Fibroblast of the aortic adventitia (primary cell): ENCODE measurements at regions not wholly inside any gene's neighbourhood (a gene's known extent, or its start where the extent isn't known, plus 50 kb on each side); places are given as distances from the start of the nearest gene placed in this dataset.
"Not testable (repeated sequence)": the region's sequence is repeated elsewhere in the genome, so short reads cannot be mapped to it uniquely, and the experiment has no call there.

Experiments used
- DNase-seq: peaks from one replicate; pipeline ENCODE4 v3.0.0-alpha.2; 2010; ENCODE audit warnings: low read depth
- H3K4me3 ChIP-seq: 2 replicates; pipeline ENCODE4 v1.5.1; 2011; ENCODE audit warnings: low read depth, mild to moderate bottlenecking, control low read depth, low read length, moderate library complexity
- TF ChIP-seq, protein P1 (sequence below): IDR thresholded peaks from 2 replicates; pipeline ENCODE4 v1.5.1; 2011; ENCODE audit warnings: mild to moderate bottlenecking, low read length, control low read depth, inconsistent platforms; ENCODE audit not compliant: insufficient read depth

DNA sequence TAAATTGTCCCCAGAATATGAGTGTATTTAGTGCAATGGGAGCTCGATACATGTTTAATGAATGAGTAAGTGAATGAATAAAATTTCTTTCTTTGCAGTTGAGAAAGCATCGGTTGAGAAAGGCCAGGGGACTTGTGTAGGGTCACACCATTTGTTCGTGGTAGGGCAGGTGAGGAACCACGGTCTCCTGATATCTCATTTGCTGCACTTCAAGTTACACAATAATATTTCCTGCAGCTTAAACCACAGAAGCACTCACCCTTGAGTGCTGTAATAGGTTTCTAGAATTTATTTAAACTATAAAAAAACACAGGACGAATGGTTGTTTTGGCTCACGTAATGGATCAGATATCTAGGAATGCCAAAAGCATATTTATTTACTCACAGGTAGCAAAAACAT lies 429.8 kb downstream of the SPATA31D1 start:
- DNase-seq, result no peak
- H3K4me3 ChIP-seq, result no peak overlapping the region
- TF ChIP-seq, protein P1, sequence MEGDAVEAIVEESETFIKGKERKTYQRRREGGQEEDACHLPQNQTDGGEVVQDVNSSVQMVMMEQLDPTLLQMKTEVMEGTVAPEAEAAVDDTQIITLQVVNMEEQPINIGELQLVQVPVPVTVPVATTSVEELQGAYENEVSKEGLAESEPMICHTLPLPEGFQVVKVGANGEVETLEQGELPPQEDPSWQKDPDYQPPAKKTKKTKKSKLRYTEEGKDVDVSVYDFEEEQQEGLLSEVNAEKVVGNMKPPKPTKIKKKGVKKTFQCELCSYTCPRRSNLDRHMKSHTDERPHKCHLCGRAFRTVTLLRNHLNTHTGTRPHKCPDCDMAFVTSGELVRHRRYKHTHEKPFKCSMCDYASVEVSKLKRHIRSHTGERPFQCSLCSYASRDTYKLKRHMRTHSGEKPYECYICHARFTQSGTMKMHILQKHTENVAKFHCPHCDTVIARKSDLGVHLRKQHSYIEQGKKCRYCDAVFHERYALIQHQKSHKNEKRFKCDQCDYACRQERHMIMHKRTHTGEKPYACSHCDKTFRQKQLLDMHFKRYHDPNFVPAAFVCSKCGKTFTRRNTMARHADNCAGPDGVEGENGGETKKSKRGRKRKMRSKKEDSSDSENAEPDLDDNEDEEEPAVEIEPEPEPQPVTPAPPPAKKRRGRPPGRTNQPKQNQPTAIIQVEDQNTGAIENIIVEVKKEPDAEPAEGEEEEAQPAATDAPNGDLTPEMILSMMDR, result no peak

DNA sequence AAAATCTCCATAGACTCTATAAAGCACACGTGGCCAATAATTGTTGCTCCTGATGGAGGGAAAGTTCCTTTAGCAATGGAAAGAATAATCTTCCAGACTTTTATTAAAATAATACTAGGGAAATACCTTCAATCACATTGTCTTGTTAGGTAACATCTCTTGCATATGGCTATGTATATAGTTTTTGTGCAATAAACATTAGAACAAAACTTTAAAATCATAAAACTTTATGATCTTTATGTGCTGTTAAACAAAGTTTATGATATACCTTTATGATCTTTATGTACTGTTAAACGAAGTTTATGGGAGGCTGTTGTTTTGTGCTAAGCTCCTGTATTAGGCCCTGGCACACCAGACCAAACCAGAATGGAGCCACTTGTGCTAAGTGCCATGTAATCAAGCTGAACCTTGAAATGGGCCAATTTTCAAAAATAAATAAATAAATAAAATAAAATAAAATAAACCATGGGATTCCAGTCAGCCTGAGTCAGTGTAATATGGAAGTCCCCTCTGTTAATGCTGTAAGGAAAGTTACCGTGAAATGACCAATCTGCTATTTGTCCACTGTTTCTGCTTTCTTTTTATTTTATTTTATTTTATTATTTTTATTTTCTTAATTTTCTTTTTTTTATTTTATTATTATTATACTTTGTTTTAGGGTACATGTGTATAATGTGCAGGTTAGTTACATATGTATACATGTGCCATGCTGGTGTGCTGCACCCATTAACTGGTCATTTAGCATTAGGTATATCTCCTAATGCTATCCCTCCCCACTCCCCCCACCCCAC lies 431.3 kb downstream of the SPATA31D1 start:
- TF ChIP-seq, protein P1, result no peak
- no peak for DNase-seq
- no peak overlapping the region for H3K4me3 ChIP-seq

DNA sequence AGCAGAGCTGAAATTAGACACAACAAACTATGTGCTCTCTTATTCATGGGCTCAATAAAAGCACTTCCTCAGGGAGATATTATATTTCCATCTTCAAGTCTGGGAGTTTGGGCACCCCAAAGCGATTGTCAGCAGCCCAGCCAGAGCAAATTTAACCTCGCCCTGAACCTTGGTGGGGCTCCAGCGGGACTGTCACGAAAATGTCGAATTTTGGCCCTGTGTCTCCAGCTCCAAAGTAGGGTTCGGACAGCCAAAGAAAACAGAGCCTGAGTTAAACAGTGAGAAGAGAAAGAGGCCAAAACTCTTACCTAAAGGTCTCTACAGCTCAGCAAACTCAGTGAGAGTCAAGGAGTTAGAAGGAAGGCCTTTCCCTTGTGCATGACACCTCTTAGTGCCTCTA lies 432.9 kb downstream of the SPATA31D1 start:
- TF ChIP-seq, protein P1, result no peak
- peak; percentile 89 for DNase-seq
- no peak overlapping the region for H3K4me3 ChIP-seq

DNA sequence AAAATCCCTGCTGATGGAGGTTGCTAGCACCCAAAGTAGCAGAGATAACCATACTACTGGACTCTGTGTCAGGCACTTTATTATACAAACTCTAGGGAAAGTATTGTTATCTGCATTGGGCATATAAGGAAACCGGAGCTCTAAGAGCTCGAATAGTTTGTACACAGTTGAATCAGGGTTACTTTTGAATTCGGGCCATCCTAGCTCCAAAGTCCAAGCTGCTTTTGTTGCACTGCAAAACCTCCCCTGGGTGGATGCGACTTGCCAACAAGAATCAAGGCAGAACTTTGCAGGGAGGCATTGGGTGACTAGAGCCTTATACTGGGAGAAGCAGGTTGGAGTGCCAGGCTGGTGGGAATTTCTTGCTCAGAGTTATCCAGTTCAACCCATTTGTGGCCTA lies 435.1 kb downstream of the SPATA31D1 start:
- TF ChIP-seq, protein P1, result no peak
- H3K4me3 ChIP-seq, result no peak overlapping the region
- DNase-seq, result no peak

DNA sequence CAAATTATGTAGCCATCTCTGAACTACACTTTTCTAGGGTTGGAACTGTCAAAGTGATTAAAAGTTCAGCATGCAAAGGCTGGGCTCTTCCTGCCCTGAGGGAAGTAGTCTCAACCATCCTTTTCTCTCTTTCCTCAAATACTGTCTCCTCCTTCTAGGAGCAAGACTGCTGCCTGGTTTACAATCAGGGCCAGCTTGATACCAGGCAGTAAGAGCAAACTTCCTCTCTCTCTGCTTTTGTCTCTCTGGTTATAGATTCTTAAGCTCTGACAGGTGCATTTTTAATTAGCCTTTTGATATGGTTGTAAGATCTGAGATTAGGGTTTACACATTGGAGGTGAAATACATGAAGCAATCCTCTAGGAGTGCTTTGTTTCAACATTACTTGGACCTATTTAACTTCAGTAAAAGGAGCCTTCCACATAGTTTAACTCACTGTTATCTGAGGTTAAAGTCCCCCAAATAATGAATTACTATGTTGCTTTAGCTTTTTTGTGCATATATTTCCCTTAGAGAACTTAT lies 436.1 kb downstream of the SPATA31D1 start:
- no peak overlapping the region for H3K4me3 ChIP-seq
- DNase-seq, result no peak
- TF ChIP-seq, protein P1, result no peak

DNA sequence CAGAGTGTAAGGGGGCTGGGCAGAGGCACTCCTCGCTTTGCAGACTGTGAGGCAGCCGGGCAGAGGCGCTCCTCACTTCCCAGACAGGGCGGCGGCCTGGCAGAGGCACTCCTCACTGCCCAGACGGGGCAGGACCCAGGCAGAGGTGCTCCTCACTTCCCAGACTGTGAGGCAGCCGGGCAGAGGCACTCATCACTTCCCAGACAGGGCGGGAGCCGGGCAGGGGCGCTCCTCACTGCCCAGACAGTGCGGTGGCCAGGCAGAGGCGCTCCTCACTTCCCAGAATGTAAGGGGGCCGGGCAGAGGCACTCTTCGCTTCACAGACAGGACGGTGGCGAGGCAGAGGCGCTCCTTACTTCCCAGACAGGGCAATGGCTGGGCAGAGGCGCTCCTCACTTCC lies 442.5 kb downstream of the SPATA31D1 start:
- DNase-seq, result no peak
- H3K4me3 ChIP-seq, result no peak overlapping the region
- TF ChIP-seq, protein P1, result no peak

DNA sequence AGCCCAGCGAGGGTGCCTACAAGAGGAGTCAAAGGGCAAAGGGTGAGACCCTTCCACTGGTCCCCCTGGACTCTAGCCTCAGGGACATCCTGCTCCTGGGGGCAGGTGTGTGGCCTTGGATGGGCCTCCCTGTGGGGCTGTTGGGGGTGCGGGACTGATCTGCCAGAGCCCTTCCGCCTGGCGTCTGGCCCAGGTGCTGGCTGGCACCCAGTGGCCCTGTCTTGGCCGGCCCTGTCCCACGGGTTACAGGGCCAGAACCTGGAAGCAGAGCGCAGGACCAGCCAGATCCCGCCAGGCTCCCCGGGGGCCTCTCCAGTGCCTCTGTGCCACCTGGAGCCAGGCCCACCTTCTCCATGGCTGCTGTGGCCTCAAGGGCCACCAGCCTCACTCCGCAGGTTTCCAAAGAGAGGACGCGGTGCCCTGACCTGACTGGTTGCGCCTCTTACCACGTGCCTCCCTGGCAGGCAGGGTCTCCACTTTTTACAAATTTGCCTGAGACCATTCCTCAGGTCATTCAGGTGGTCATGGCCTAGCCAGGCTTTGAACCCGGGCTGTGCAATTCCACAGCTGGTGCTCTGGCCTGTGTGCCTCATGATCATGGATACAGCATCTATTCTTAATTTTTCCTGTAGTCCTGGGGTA lies 444.8 kb downstream of the SPATA31D1 start:
- not testable (repeated sequence) for DNase-seq, H3K4me3 ChIP-seq
